ENCODE measurements at regions not wholly inside any gene's neighbourhood (a gene's known extent, or its start where the extent isn't known, plus 50 kb on each side); places are given as distances from the start of the nearest gene placed in this dataset.
A peak's percentile ranks its signal among the peaks of the same experiment; 100 is the strongest.

GRCh38 chr6:105800871-105801270 lies 285.3 kb upstream of the PRDM1 start:
- TF ChIP-seq, protein P1, sequence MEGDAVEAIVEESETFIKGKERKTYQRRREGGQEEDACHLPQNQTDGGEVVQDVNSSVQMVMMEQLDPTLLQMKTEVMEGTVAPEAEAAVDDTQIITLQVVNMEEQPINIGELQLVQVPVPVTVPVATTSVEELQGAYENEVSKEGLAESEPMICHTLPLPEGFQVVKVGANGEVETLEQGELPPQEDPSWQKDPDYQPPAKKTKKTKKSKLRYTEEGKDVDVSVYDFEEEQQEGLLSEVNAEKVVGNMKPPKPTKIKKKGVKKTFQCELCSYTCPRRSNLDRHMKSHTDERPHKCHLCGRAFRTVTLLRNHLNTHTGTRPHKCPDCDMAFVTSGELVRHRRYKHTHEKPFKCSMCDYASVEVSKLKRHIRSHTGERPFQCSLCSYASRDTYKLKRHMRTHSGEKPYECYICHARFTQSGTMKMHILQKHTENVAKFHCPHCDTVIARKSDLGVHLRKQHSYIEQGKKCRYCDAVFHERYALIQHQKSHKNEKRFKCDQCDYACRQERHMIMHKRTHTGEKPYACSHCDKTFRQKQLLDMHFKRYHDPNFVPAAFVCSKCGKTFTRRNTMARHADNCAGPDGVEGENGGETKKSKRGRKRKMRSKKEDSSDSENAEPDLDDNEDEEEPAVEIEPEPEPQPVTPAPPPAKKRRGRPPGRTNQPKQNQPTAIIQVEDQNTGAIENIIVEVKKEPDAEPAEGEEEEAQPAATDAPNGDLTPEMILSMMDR (IDR thresholded peaks at IDR 0.05; ENCODE audit: poor library complexity, severe bottlenecking) = no peak
- Histone ChIP-seq H3K4me3 (ENCODE audit: severe bottlenecking) (no peak overlapping the region), H3K27me3 (ENCODE audit: insufficient read depth, poor library complexity, severe bottlenecking) (no peaks in the 10 kb centered on the region), H3K4me1 (ENCODE audit: insufficient read depth, poor library complexity, severe bottlenecking) (peaks cover 17% of the 10 kb centered on the region), H3K27ac (ENCODE audit: poor library complexity, severe bottlenecking) (no peak overlapping the region), H3K36me3 (ENCODE audit: low read depth) (no peaks in the 10 kb centered on the region), H3K9me3 (ENCODE audit: severe bottlenecking) (no peaks in the 10 kb centered on the region)
- ATAC-seq (ENCODE audit: low read depth) (no peak), DNase-seq (ENCODE audit: low spot score) (no peak)

DNA sequence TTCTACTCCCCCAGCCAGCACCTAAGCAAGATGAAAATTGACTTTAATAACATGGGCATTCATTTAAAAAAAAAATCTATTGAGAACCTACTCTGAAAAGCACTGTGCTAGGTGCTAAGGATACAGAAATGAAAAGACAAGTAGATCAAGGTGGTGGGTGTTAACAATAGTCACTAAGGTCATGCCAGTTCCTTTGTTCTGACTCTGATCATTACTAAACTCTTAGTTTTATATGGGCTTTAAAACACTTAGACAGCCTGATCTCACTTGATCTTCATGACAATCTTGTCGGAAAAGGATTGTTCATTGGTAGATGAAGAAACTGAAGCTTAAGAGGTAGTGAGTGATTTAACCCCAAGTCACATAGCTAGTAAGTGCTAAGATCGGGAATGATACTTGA lies 285.7 kb upstream of the PRDM1 start:
- Histone ChIP-seq H3K9me3 (ENCODE audit: severe bottlenecking) (no peaks in the 10 kb centered on the region), H3K36me3 (ENCODE audit: low read depth) (no peaks in the 10 kb centered on the region), H3K4me1 (ENCODE audit: insufficient read depth, poor library complexity, severe bottlenecking) (peaks cover 17% of the 10 kb centered on the region), H3K4me3 (ENCODE audit: severe bottlenecking) (no peak overlapping the region), H3K27ac (ENCODE audit: poor library complexity, severe bottlenecking) (no peak overlapping the region), H3K27me3 (ENCODE audit: insufficient read depth, poor library complexity, severe bottlenecking) (no peaks in the 10 kb centered on the region)
- TF ChIP-seq, protein P1 (IDR thresholded peaks at IDR 0.05; ENCODE audit: poor library complexity, severe bottlenecking) = no peak
- DNase-seq (ENCODE audit: low spot score) (no peak), ATAC-seq (ENCODE audit: low read depth) (no peak)

GRCh38 chr6:105799056-105799455 lies 287.1 kb upstream of the PRDM1 start:
- H3K4me1 ChIP-seq (ENCODE audit: insufficient read depth, poor library complexity, severe bottlenecking) = peaks cover 9% of the 10 kb centered on the region
- ATAC-seq (ENCODE audit: low read depth) = no peak
- H3K9me3 ChIP-seq (ENCODE audit: severe bottlenecking) = no peaks in the 10 kb centered on the region
- TF ChIP-seq, protein P1 (IDR thresholded peaks at IDR 0.05; ENCODE audit: poor library complexity, severe bottlenecking) = no peak
- no peaks in the 10 kb centered on the region for H3K36me3 ChIP-seq (ENCODE audit: low read depth)
- H3K27me3 ChIP-seq (ENCODE audit: insufficient read depth, poor library complexity, severe bottlenecking) = no peaks in the 10 kb centered on the region
- H3K27ac ChIP-seq (ENCODE audit: poor library complexity, severe bottlenecking) = no peak overlapping the region
- no peak for DNase-seq (ENCODE audit: low spot score)
- H3K4me3 ChIP-seq (ENCODE audit: severe bottlenecking) = no peak overlapping the region

DNA sequence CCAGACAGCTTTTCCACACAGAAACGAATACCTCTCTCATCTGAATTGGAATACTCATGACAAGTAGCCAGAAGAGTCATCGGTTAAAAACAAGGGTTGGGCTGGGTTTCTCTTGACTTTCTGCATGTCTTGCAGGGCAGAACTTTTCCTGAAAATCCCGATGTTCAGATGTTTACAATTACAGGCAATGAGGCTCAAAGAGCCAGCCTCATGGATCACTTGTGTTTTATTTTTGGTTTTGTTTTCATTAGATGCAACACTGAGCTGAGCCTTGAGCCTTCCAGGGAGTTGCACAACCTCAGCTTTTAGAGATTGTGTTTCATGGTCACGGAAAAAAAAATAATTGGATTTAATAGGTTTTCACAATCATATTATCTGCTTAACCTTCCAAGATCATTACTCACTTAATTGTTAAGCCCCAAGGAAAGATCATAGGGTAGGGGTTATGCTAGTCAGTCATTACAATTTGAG lies 288.1 kb upstream of the PRDM1 start:
- peaks cover under 1% of the 10 kb centered on the region for H3K4me1 ChIP-seq (ENCODE audit: insufficient read depth, poor library complexity, severe bottlenecking)
- DNase-seq (ENCODE audit: low spot score) (no peak), ATAC-seq (ENCODE audit: low read depth) (peak; percentile 35; the same call in 1 of the 3 replicates)
- no peak overlapping the region for H3K27ac ChIP-seq (ENCODE audit: poor library complexity, severe bottlenecking)
- no peaks in the 10 kb centered on the region for H3K27me3 ChIP-seq (ENCODE audit: insufficient read depth, poor library complexity, severe bottlenecking)
- TF ChIP-seq, protein P1 (IDR thresholded peaks at IDR 0.05; ENCODE audit: poor library complexity, severe bottlenecking) = no peak
- no peak overlapping the region for H3K4me3 ChIP-seq (ENCODE audit: severe bottlenecking)
- H3K36me3 ChIP-seq (ENCODE audit: low read depth) = no peaks in the 10 kb centered on the region
- H3K9me3 ChIP-seq (ENCODE audit: severe bottlenecking) = no peaks in the 10 kb centered on the region

DNA sequence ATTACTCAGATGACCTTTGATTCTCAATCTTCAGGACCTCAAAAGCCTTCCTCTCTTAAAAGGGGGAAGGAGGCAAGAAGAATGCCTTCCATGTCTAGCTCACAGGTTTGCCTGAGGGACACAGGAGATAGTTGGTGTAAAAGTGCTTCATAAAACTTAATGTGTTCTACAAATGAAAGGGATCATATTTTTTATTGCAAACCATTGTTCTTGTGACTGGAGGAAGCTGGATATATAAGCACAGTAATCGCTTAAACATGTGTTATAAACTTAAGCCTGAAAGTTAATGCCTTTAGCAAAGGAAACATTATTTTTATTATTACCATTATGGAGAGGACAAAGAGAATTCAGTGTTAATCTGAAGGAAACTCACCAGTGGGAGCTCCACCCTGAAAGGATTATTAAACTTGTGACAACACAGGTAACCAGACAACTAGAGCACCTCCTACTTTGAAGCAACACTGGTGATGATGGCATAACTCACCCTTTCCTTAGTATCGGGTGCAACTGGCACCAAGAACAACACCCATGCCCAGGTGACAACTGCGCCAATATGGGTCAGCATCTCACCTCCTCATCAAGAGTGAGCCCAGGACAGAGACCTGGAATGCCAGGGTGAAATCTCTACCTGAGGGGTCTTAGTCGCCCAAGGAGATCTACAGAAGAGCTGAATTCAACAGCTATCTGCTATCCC lies 288.7 kb upstream of the PRDM1 start:
- Histone ChIP-seq H3K36me3 (ENCODE audit: low read depth) (no peaks in the 10 kb centered on the region), H3K27me3 (ENCODE audit: insufficient read depth, poor library complexity, severe bottlenecking) (no peaks in the 10 kb centered on the region), H3K4me1 (ENCODE audit: insufficient read depth, poor library complexity, severe bottlenecking) (no peaks in the 10 kb centered on the region), H3K27ac (ENCODE audit: poor library complexity, severe bottlenecking) (no peak overlapping the region), H3K4me3 (ENCODE audit: severe bottlenecking) (no peak overlapping the region), H3K9me3 (ENCODE audit: severe bottlenecking) (no peaks in the 10 kb centered on the region)
- ATAC-seq (ENCODE audit: low read depth) (no peak), DNase-seq (ENCODE audit: low spot score) (no peak)
- TF ChIP-seq, protein P1 (IDR thresholded peaks at IDR 0.05; ENCODE audit: poor library complexity, severe bottlenecking) = no peak

Measured in RWPE2 (cell line).